ENCODE measurements at regions not wholly inside any gene's neighbourhood (a gene's known extent, or its start where the extent isn't known, plus 50 kb on each side); places are given as distances from the start of the nearest gene placed in this dataset.

GRCh38 chr5:18264126-18264882 is 630.0 kb downstream of the TAF11L14 start:
- Mint-ChIP-seq H3K36me3 (ENCODE audit: insufficient read depth, unreplicated experiment) (no peaks in the 10 kb centered on the region), H3K27me3 (ENCODE audit: unreplicated experiment) (no peaks in the 10 kb centered on the region), H3K4me3 (ENCODE audit: low read depth, unreplicated experiment) (no peak overlapping the region), H3K27ac (ENCODE audit: unreplicated experiment) (no peak overlapping the region), H3K4me1 (ENCODE audit: low read depth, unreplicated experiment) (no peaks in the 10 kb centered on the region), H3K9me3 (ENCODE audit: low read depth, unreplicated experiment) (peaks cover 9% of the 10 kb centered on the region)
- intact Hi-C loops (cut with micrococcal nuclease; ENCODE audit: unreplicated experiment) = no loop called here
- BruUV-seq (replicated peaks) = no TSS peak
- CTCF ChIA-PET = no interaction called here
- no peak for TF ChIP-seq CTCF (IDR thresholded peaks at IDR 0.05; ENCODE audit: unreplicated experiment)
- no peak for DNase-seq

- Mint-ChIP-seq H3K27ac (ENCODE audit: unreplicated experiment) (no peak overlapping the region), H3K9me3 (ENCODE audit: low read depth, unreplicated experiment) (peaks cover 12% of the 10 kb centered on the region), H3K4me1 (ENCODE audit: low read depth, unreplicated experiment) (no peaks in the 10 kb centered on the region), H3K4me3 (ENCODE audit: low read depth, unreplicated experiment) (no peak overlapping the region), H3K36me3 (ENCODE audit: insufficient read depth, unreplicated experiment) (no peaks in the 10 kb centered on the region), H3K27me3 (ENCODE audit: unreplicated experiment) (no peaks in the 10 kb centered on the region)
- intact Hi-C loops (cut with micrococcal nuclease; ENCODE audit: unreplicated experiment) = no loop called here
- CTCF ChIA-PET = no interaction called here
- BruUV-seq (replicated peaks) = no TSS peak
- DNase-seq = no peak
- TF ChIP-seq CTCF (IDR thresholded peaks at IDR 0.05; ENCODE audit: unreplicated experiment) = no peak
These were observed 636.5 kb downstream of the TAF11L14 start for GRCh38 chr5:18270635-18271338.

- no peaks in the 10 kb centered on the region for H3K36me3 Mint-ChIP-seq (ENCODE audit: insufficient read depth, unreplicated experiment)
- H3K9me3 Mint-ChIP-seq (ENCODE audit: low read depth, unreplicated experiment) = no peaks in the 10 kb centered on the region
- TF ChIP-seq CTCF (IDR thresholded peaks at IDR 0.05; ENCODE audit: unreplicated experiment) = no peak
- H3K4me1 Mint-ChIP-seq (ENCODE audit: low read depth, unreplicated experiment) = no peaks in the 10 kb centered on the region
- CTCF ChIA-PET = no interaction called here
- intact Hi-C loops (cut with micrococcal nuclease; ENCODE audit: unreplicated experiment) = no loop called here
- DNase-seq = no peak
- H3K27me3 Mint-ChIP-seq (ENCODE audit: unreplicated experiment) = no peaks in the 10 kb centered on the region
- H3K4me3 Mint-ChIP-seq (ENCODE audit: low read depth, unreplicated experiment) = no peak overlapping the region
- no TSS peak for BruUV-seq (replicated peaks)
- no peak overlapping the region for H3K27ac Mint-ChIP-seq (ENCODE audit: unreplicated experiment)
These were observed 642.7 kb downstream of the TAF11L14 start for GRCh38 chr5:18276939-18277338.

GRCh38 chr5:18281947-18282581 is 647.8 kb downstream of the TAF11L14 start:
- intact Hi-C loops (cut with micrococcal nuclease; ENCODE audit: unreplicated experiment) = loop anchor here (1.0 kb wide), 1 partner anchor 1066 kb away; no protein-coding TSS in a partner anchor
- Mint-ChIP-seq H3K27ac (ENCODE audit: unreplicated experiment) (no peak overlapping the region), H3K27me3 (ENCODE audit: unreplicated experiment) (no peaks in the 10 kb centered on the region), H3K9me3 (ENCODE audit: low read depth, unreplicated experiment) (peaks cover 2% of the 10 kb centered on the region), H3K4me3 (ENCODE audit: low read depth, unreplicated experiment) (no peak overlapping the region), H3K36me3 (ENCODE audit: insufficient read depth, unreplicated experiment) (no peaks in the 10 kb centered on the region), H3K4me1 (ENCODE audit: low read depth, unreplicated experiment) (no peaks in the 10 kb centered on the region)
- CTCF ChIA-PET = interaction anchor here (1.5 kb wide), 1 partner anchor 1066 kb away, joined by 13 read pairs; no protein-coding TSS in a partner anchor
- BruUV-seq (replicated peaks) = no TSS peak
- no peak for TF ChIP-seq CTCF (IDR thresholded peaks at IDR 0.05; ENCODE audit: unreplicated experiment)
- DNase-seq = no peak
